ENCODE measurements at regions not wholly inside any gene's neighbourhood (a gene's known extent, or its start where the extent isn't known, plus 50 kb on each side); places are given as distances from the start of the nearest gene placed in this dataset.

GRCh38 chr4:126821152-126821551 is 811.6 kb upstream of the INTU start:
- TF ChIP-seq EZH2 (IDR thresholded peaks at IDR 0.05; ENCODE audit: borderline replicate concordance, insufficient read depth, low read depth, low read length, poor library complexity, severe bottlenecking): no peak
- TF ChIP-seq, protein P1, sequence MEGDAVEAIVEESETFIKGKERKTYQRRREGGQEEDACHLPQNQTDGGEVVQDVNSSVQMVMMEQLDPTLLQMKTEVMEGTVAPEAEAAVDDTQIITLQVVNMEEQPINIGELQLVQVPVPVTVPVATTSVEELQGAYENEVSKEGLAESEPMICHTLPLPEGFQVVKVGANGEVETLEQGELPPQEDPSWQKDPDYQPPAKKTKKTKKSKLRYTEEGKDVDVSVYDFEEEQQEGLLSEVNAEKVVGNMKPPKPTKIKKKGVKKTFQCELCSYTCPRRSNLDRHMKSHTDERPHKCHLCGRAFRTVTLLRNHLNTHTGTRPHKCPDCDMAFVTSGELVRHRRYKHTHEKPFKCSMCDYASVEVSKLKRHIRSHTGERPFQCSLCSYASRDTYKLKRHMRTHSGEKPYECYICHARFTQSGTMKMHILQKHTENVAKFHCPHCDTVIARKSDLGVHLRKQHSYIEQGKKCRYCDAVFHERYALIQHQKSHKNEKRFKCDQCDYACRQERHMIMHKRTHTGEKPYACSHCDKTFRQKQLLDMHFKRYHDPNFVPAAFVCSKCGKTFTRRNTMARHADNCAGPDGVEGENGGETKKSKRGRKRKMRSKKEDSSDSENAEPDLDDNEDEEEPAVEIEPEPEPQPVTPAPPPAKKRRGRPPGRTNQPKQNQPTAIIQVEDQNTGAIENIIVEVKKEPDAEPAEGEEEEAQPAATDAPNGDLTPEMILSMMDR (IDR thresholded peaks at IDR 0.05): no peak
- Mint-ChIP-seq H3K27ac (no peak overlapping the region), H3K9me3 (ENCODE audit: insufficient read depth) (no peaks in the 10 kb centered on the region), H3K4me1 (no peaks in the 10 kb centered on the region), H3K4me3 (no peak overlapping the region), H3K27me3 (no peaks in the 10 kb centered on the region)
- Histone ChIP-seq H3K4me1 (ENCODE audit: control insufficient read depth in 2 of 2, insufficient read depth in 2 of 2, low read length in 2 of 2) (no peaks in the 10 kb centered on the region), H3K36me3 (replicated peaks in 1 of 2; ENCODE audit: control extremely low read depth in 1 of 2, control insufficient read depth in 1 of 2, extremely low read depth in 1 of 2, insufficient read depth in 2 of 2, low read length in 1 of 2) (no peaks in the 10 kb centered on the region), H3K9ac (ENCODE audit: low read length) (no peak overlapping the region), H3K79me2 (ENCODE audit: control insufficient read depth, insufficient read depth, low read length) (no peaks in the 10 kb centered on the region), H3K4me2 (replicated peaks; ENCODE audit: low read depth, low read length, poor library complexity, severe bottlenecking) (no peak overlapping the region), H3K9me3 (ENCODE audit: control extremely low read depth in 1 of 3, control insufficient read depth in 2 of 3, insufficient read depth in 1 of 3, low read length in 2 of 3) (peaks cover 0 to 6% (median 1%) of the 10 kb centered on the region in 3 donors), H3K27me3 (replicated peaks in 1 of 4; ENCODE audit: control extremely low read depth in 1 of 4, control insufficient read depth in 3 of 4, insufficient read depth in 4 of 4, low read length in 3 of 4) (no peaks in the 10 kb centered on the region), H3K4me3 (ENCODE audit: control extremely low read depth in 1 of 5, extremely low read depth in 1 of 5, insufficient read depth in 1 of 5, low read depth in 2 of 5, low read length in 4 of 5) (no peak overlapping the region), H4K20me1 (ENCODE audit: control insufficient read depth, insufficient read depth, low read length, poor library complexity, severe bottlenecking) (no peaks in the 10 kb centered on the region), H2AFZ (ENCODE audit: insufficient read depth, low read depth, low read length, poor library complexity, severe bottlenecking) (no peak overlapping the region), H3K27ac (ENCODE audit: low read length in 2 of 2) (no peak overlapping the region)
- intact Hi-C loops (cut with micrococcal nuclease): no loop called here
- no CpG with 5 or more reads among the region's 1 CpG for WGBS (ENCODE audit: insufficient coverage)
- POLR2A ChIA-PET: no interaction called here
- ATAC-seq (ENCODE audit: low read depth): no peak
- CTCF ChIA-PET: no interaction called here
- DNase-seq: no peak

- H3K27ac ChIP-seq (ENCODE audit: low read length in 2 of 2): no peak overlapping the region
These were observed 807.7 kb upstream of the INTU start for GRCh38 chr4:126825083-126825482.

More at GRCh38 chr4:126825083-126825482, 807.7 kb upstream of the INTU start:
- no peaks in the 10 kb centered on the region for H3K4me1 Mint-ChIP-seq
- Histone ChIP-seq H3K4me1 (ENCODE audit: control insufficient read depth in 2 of 2, insufficient read depth in 2 of 2, low read length in 2 of 2) (no peaks in the 10 kb centered on the region), H4K20me1 (ENCODE audit: control insufficient read depth, insufficient read depth, low read length, poor library complexity, severe bottlenecking) (no peaks in the 10 kb centered on the region), H3K36me3 (replicated peaks in 1 of 2; ENCODE audit: control extremely low read depth in 1 of 2, control insufficient read depth in 1 of 2, extremely low read depth in 1 of 2, insufficient read depth in 2 of 2, low read length in 1 of 2) (no peaks in the 10 kb centered on the region), H3K9ac (ENCODE audit: low read length) (no peak overlapping the region), H2AFZ (ENCODE audit: insufficient read depth, low read depth, low read length, poor library complexity, severe bottlenecking) (no peak overlapping the region), H3K4me3 (ENCODE audit: control extremely low read depth in 1 of 5, extremely low read depth in 1 of 5, insufficient read depth in 1 of 5, low read depth in 2 of 5, low read length in 4 of 5) (no peak overlapping the region), H3K79me2 (ENCODE audit: control insufficient read depth, insufficient read depth, low read length) (no peaks in the 10 kb centered on the region), H3K4me2 (replicated peaks; ENCODE audit: low read depth, low read length, poor library complexity, severe bottlenecking) (no peak overlapping the region), H3K9me3 (ENCODE audit: control extremely low read depth in 1 of 3, control insufficient read depth in 2 of 3, insufficient read depth in 1 of 3, low read length in 2 of 3) (peaks cover 0 to 9% (median 0%) of the 10 kb centered on the region in 3 donors), H3K27me3 (replicated peaks in 1 of 4; ENCODE audit: control extremely low read depth in 1 of 4, control insufficient read depth in 3 of 4, insufficient read depth in 4 of 4, low read length in 3 of 4) (no peaks in the 10 kb centered on the region)
- intact Hi-C loops (cut with micrococcal nuclease): no loop called here
- DNase-seq (no peak), ATAC-seq (ENCODE audit: low read depth) (no peak)
- POLR2A ChIA-PET: no interaction called here
- no peaks in the 10 kb centered on the region for H3K9me3 Mint-ChIP-seq (ENCODE audit: insufficient read depth)
- 100% methylated on average over 2 of the region's 3 CpGs for WGBS (ENCODE audit: insufficient coverage)
- H3K27me3 Mint-ChIP-seq: no peaks in the 10 kb centered on the region
- H3K4me3 Mint-ChIP-seq: no peak overlapping the region
- no peak overlapping the region for H3K27ac Mint-ChIP-seq
- TF ChIP-seq, protein P1 (IDR thresholded peaks at IDR 0.05): no peak
- no peak for TF ChIP-seq EZH2 (IDR thresholded peaks at IDR 0.05; ENCODE audit: borderline replicate concordance, insufficient read depth, low read depth, low read length, poor library complexity, severe bottlenecking)
- CTCF ChIA-PET: no interaction called here

All from B cell (primary cell).